GM19240 (cell line): ENCODE measurements at regions not wholly inside any gene's neighbourhood (a gene's known extent, or its start where the extent isn't known, plus 50 kb on each side); places are given as distances from the start of the nearest gene placed in this dataset.

ENCODE experiments used
- DNase-seq: peaks from one replicate; pipeline ENCODE4 v3.0.0; 2011; ENCODE audit warnings: low spot score; ENCODE audit not compliant: insufficient read length

DNA sequence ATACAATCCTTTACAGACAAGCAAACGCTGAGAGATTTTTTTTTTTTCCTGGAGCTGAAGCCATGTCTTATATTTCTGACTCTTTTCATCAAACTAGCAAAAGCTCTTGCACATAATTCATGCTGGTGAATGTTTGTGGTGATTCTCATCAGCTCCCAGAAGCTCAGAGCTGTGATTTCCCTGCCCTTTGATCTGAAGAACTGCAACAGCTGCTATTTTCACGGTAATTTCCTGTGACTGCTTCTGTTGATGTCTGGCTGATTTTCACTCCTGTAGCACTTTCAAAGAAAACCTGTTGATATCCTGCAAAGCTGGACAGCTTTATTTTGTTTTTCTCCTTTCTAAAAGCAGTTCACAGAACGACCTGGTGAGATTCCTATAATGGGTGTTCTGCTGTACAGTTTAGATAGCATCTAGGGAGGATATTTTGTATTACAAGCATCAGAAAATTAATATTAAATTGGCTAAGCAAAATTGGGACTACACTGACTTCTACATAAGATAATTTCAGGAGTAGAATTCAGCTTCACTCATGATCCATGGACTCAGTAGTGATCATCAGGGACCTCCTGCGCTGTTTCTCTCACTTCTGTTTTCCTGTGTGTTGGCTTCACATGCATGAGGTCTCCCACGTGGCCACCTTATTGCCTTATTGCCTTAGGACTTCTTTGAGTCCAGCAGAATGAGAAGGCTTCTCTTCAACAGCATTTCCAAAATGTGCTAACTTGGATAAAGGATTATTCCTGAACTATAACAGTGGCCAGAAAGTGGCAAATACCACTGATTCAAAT is 1111.6 kb upstream of the SORCS1 start:
- no peak for DNase-seq

DNA sequence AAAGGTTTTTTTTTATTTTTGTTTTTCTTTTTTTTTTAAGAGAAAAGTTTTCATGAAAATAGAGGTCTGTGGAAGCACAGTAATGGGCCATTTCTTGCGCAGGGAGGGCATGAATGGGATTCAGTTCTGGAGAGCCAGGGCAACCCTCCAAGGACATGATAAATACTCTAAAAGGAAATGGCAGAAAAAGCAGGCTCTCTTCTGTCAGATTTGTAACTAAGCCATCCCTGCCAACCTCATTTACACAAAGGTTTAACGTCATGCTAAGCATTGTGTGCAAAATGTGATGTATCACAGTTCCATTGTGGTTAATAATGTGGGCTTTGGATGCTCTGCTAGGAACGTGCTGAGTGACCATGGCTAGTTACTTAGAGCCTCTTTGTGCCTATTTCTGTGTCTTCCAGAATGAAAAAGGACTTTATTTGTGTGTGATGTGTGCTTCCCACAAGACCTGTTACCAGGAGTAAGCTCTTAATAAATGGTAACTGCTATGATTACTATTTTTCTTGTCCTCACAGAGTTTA is 1095.9 kb upstream of the SORCS1 start:
- no peak for DNase-seq

DNA sequence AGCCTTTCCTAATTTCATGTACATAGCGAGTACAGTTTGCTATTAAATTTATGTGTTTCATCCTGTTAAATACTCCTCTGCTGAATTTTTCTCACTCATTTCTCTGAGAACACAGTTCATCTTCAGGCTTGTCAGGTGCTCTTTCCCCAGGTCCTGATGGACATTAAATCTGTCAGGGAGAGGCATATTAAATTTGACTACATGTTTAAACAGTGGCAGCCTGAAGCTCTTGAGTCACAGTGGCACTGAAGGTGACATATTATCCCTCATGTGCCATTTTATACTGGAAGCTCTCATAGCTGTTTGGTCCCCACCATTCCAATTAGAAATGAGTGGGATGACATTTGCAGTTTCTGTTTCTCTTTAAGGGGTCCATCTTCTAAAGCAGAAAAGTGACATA is 1089.6 kb upstream of the SORCS1 start:
- no peak for DNase-seq

DNA sequence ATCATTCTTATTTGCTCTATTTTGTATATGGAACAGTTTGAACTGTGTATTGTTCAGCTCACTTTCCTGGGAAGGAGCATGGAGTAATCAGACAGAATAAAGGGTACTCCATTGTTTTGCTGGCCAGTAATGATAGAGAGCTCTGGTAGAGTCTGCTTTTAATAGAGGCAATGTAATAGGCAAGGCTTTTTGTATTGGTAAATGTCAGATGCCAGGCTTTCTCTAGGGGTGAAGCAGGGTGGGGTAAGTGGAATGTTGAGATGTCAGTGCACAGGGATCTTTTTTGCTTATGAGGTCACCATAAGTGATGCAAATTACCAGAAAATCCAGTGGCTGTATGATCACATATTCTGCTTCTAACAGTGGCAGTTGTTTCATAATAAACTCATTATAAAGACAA is 1088.3 kb upstream of the SORCS1 start:
- DNase-seq, result no peak

DNA sequence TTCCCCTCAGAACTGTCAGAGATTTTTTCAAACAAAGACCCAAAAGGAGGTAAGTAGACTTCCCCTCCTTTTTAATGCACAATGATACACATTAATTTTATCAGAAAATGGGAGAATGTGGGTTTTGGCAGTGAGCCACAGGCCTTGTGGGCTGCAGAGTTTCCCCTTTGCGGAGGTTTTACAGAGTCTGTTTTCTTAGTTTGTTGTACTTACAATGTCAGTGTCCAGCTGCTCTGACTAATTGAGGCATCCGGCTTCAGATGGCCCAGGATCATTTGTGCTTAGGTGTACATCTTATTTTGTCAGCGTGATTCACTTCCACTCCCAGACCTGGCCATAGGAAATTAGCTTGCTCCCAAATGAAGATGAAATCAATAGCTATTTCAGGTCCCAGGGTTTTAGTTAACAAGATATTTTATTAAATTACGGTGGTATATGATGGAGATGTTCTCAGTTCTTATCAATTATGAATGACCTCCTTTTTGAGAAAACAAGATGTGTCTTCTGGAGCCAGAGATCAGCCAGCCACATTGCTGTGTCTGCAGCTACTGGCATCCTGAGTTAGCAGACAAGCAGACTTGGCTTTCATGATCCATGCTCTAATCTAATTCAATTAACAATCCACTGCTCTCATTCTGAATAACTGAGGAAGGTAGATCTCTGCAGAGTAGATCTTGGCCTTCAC is 1086.6 kb upstream of the SORCS1 start:
- DNase-seq, result no peak

DNA sequence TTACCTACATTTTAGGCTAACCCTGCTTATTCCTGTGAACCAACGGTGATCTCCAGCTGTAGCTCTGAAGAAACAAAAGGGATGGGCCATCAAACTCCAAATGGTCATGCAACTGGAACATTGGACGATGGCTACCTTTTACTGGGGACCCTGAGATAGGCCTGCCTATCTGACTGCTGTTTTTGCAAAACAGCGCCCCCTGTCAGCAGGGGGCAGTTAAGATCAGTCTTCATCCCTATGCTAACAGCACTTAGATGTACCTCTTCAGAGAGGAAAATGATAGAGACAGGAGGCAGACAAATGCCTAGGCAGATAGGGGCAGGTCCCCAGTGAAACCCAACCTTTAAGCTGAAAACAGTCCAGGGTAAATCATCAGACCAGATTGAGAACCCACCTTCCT is 1085.4 kb upstream of the SORCS1 start:
- no peak for DNase-seq

DNA sequence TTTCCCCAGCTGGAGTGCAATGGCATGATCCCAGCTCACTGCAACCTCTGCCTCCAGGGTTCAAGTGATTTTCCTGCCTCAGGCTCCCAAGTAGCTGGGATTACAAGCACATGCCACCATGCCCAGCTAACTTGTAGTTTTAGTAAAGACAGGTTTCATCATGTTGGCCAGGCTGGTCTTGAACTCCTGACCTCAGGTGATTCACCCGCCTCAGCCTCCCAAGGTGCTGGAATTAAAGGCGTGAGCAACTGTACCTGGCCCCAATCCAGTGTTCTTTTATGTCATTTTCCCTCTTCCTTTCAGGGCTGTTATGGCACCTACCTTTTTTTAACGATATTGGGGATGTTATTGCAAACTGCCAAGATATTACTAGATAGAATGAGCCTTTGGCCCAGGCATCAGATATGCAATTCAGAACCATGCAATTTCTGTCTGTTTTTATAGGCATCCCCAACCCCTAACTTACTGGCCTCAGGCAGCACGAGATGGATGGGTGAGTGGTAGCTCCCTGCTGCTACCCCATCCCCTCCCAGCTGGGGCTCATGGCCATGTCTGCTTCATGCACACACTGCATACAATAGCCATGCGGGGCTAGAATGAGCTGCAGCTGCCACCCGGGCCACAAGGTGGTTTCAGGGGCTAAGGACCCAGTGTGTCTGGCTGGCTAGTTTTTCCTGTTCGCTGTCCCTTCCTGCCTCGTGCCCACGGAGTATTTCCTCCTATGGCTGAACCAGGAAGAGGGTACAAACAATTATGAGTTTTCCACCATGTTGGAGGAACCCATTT is 1080.1 kb upstream of the SORCS1 start:
- no peak for DNase-seq

DNA sequence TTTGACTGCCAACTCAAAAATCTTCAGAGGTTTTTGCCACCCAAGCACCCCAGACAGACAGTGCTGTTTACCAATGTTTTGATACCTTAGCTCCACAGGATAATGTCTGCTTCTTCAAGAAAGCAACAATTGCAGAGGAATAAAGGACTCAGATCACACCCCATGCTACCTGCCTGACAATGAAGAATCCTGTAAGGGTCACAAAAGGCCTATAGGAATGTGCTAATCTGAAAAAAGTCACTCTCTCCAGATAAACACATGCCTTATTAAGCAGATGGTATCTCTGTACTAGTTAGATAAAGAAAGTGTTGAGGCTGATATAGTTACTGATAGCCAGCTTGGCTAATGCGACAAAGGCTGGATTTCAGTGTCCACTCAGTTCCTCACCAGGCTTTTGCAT is 1076.7 kb upstream of the SORCS1 start:
- no peak for DNase-seq

DNA sequence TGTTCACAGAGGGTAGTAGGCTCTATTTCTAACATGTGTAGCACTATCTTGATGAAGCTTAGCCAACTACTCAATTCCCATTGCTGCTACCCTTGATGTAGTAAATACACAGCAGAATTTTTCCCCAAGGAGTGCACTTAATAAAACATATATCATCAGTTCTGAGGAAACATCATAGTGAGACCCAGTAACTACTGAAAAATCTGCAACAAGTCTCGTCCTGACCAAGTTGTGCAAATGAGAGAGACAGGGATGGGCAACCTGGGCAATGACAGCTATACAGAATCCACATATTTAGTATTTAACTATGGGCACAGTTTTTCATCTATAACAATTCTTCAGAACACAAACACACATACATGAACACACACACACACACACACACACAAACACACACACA is 1073.8 kb upstream of the SORCS1 start:
- no peak for DNase-seq

DNA sequence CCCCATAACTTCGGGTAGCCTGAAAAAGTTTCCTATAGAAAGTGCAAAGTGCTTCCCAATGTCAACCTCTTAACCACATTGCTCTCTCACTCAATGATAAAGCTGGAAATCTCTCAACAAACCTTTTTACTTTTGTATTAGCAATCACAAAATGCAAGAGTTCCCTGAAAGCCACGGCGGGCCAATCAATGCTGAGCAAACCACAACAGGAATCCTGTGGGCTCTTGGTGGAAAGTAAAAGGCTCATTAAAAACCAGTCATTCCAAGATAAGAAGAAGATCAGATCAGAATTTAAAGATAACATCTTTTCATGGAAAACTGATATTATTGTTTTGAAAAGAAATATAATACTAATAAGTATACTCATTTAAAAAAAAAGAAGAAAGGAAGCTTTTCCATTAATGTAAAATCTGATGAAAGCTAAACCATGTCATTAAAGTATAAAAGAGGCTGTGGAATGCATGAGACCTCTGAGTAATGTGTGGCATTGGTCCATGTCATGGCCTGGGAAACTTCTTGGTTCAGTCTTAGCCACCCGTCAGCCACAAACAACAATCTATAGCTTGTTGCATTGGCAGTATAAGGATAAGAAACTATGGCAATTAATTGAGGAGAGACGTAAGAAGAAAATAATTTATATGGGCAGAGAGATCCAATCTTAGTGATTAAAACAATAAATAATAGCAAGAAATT is 1066.1 kb upstream of the SORCS1 start:
- no peak for DNase-seq

DNA sequence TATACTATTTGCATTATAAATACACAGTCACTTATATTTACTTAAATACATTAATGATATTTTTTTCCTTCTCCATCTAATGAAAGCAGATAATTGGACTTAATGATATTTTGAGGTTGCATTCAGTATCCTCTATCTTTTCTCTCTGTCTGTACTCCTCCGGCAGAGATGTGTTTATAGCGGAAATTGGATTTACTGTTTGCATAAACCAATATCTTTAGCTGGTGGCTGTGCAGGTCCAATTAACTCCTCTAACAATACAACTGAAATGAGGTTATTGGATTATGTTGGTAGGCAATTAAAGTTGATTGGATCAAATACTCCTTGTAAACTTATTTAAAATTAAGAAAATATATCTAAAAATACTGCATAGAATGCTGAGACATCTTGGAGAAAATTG is 1044.2 kb upstream of the SORCS1 start:
- no peak for DNase-seq

DNA sequence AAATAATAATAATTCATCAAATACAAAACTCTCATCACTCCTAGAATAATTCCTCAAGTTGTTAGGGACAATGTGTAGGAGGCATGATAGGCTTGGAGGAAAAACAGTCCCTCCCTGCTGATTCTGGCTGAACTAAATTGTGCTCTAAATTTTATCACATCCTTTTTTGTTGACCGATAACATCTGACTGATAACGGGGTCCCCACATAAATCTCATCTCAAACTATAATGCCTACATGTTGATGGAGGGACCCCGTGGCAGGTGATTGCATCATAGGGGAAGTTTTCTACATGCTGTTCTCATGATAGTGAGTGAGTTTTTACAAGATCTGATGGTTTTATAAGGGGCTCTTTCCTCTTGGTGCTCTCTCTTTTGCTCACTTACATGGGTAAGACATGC is 1043.5 kb upstream of the SORCS1 start:
- DNase-seq, result no peak

DNA sequence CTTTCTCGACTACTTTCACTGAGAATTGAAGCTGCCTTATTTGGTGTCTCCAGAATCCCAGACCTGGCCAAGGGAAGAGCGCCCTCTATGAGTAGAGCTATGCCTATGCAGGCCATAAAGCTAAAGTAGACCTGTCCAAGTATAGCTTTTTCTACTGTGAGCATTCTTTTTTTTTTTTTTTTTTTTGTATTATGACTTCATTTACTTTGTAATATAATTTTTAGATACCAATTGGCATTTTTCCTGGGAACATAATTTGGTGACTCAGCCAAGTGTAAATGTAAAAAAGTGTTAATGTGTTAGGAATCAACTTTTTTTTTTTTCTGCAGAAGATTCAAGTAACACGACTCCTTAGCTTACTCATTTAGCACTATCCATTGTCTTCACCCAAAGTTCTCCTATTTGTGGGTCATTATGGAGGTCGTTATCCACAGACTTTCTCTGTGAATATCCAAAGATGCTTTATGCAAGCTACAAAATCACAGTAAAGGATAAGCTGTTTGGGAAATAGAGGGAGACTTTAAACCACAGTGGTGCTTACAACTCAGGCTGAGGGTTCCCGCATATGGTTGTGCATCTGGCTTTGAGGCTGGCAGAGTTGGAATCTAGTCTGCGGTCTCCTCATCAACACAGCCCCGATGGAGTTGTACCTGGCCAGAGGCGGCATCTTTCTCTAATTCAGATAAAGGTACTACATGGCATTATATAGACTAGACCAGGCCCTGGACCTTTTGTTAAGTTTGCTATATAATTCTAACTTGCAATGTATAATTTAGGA is 1040.2 kb upstream of the SORCS1 start:
- DNase-seq, result no peak

DNA sequence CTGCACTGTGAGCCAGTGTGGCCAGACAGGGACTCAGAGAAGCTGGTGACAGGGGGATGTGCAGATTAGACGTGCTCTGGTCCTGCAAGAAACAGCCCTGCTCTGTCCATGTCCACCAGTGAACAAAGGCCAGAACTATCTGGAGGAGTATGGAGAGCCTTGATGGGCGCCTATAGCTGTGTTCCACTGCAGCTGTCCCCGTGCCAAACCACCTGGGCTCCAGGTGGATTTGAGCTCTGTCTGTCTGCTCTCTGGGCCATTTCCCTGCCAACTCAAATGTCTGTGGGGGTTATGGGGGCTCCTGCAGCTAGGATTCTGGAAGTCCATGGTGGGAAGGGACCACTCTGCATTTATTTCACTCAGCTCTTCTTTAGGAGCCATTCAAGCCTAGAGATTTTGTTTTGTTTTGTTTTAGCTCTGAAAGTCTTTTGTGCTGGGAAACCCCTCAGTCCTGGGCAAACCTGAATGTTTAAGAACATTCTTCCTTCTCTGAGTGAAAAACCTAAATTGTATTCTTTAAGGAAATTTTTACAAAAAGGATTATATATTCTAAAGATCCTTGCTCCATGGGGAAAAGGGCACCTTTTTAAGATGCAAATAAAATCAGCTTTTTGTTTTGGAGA is 1039.5 kb upstream of the SORCS1 start:
- DNase-seq, result no peak

DNA sequence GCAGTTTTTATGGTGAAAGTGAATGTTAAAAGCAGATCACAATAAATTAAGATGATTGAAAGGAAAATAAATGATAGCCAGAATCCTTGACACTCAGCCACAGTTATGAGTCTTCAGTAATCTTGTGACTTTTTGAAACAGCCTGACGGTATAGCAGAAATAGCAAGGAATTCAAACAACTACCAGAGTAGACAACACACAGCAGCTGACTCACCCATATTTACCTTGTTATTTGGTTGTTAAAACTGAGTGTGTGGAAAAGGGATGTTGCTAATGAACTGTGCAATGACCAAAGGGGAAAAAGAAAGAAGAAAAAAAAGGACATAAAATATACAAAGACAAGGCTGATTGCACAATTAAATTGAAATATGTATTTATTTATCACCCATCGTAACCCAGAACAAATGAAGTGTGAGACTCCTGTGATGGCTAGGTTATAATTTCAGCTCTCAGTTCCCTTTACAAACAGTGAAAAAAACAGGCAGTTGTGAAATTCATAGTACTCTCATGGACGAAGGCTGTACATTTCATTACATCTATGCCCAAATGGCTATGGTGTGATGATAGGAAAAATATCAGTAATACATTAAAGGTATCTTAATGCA is 1023.0 kb upstream of the SORCS1 start:
- no peak for DNase-seq

DNA sequence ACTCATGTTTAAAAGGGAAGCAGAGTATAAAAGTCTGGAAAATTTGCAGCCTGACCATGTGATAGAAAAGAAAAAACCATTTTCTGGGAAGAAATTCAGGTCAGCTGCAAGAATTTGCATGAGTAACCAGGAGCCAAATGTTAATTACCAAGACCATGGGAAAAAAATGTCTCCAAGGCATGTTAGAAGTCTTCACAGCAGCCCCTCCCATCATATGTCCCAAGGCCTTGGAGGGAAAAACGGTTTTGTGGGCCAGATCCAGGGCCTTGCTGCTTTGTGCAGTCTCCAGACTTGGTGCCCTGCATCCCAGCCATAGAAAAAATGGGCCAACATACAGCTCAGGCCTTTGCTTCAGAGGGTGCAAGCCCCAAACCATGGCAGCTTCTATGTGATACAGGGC is 1019.6 kb upstream of the SORCS1 start:
- no peak for DNase-seq

DNA sequence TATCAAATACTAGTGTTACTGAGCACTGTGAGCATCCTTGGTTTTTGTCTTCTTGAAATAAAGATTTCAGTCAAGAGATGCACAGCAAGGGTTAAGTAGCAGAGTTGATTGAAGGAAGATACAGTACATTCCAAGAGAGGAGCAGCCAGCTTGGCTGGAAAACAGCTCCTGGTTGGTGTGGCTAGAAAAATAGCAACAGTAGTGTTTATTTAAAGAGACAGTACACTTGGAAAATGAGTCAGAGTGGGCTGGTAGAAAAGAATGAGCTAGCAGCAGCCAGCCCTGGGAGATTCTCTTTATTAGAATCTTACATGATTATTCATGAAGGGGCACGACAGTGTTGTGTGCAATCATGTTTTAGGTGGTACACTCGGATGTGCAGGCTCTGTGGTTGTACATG is 1016.4 kb upstream of the SORCS1 start:
- no peak for DNase-seq

DNA sequence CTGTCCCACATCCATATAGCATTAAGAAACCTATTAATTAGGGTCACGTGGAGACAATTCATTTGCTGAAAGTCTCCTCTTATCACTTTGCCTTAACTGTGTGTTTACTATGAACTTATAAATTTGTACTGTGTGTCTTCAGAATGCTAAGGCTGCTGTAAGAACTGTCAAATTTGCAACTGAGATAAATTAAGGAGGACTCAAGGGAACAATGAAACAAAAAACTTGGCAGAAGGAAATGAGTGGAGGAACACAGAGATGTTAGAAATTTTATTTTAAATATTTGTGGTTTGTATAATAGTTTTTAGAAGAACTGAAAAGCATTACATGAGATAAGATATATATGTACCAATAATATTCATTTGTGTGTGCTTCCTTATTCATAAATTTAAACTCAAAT is 1005.3 kb upstream of the SORCS1 start:
- DNase-seq, result no peak

DNA sequence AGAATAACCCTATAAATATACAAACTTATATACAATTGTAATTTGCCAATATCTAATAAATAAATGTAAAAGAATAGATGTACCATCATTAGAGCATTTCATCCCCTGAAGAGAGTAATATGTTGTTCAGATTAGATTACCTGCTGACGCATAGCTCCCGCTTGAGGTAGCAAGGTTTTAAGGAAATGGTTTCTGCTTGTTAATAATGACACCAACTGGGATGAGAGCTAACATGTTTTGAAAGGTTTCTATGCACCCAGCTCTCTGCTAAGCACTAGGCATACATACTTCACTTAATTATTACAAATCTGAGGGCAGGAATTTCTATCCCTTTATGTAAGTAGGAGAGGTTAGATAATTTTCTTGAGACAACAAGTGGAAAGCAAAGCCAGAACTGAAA is 1003.3 kb upstream of the SORCS1 start:
- DNase-seq, result no peak

DNA sequence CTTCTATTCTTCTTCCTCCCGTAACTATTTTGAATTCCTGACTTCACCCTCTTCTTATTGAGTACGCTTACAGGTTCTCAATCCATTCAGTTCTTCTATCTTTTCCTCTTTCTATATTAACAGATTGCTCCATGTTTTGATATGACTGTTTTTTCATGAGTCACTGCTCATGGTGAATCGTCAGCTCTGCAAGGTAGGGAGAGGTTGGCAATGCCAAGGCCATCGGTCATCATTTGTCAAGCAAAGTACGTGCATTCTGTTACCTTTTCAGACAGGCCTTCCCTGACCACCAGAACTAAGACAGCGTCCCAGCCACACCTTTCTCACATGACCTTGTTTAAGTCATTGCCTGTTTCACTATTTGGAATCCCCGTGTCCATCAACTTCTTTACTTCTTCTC is 1001.9 kb upstream of the SORCS1 start:
- DNase-seq, result no peak
